ENCODE measurements at regions not wholly inside any gene's neighbourhood (a gene's known extent, or its start where the extent isn't known, plus 50 kb on each side); places are given as distances from the start of the nearest gene placed in this dataset.
A peak's percentile ranks its signal among the peaks of the same experiment; 100 is the strongest.

GRCh38 chr12:74349925-74350324, 187.7 kb upstream of the ATXN7L3B start:
- no peaks in the 10 kb centered on the region for H3K4me1 ChIP-seq (ENCODE audit: control insufficient read depth in 5 of 5, insufficient read depth in 5 of 5, low read length in 5 of 5)
- no peaks in the 10 kb centered on the region for H3K9me3 ChIP-seq (ENCODE audit: control insufficient read depth in 4 of 4, insufficient read depth in 3 of 4, low read length in 3 of 4)
- TF ChIP-seq CTCF (IDR thresholded peaks at IDR 0.05; ENCODE audit: control extremely low read depth, extremely low read depth): no peak
- no peak overlapping the region for H3K27ac ChIP-seq (ENCODE audit: low read depth in 1 of 2, low read length in 1 of 2)
- DNase-seq (no peak), ATAC-seq (ENCODE audit: insufficient read depth, low FRiP score) (no peak)
- no peak overlapping the region for H3K4me3 ChIP-seq
- H3K27me3 ChIP-seq (ENCODE audit: control insufficient read depth in 3 of 3, insufficient read depth in 3 of 3, low read length in 2 of 3): no peaks in the 10 kb centered on the region
- H3K36me3 ChIP-seq (ENCODE audit: control insufficient read depth in 4 of 4, insufficient read depth in 4 of 4, low read length in 4 of 4): no peaks in the 10 kb centered on the region
- H3K9ac ChIP-seq (ENCODE audit: insufficient read depth in 1 of 2, low read length in 2 of 2): no peak overlapping the region
- WGBS, 2 donors: 81 to 88% methylated on average over 3 of the region's 3 CpGs

GRCh38 chr12:74365178-74365964, 172.3 kb upstream of the ATXN7L3B start:
- DNase-seq: peak in 1 of 3 donors; percentile 1

GRCh38 chr12:74370608-74371216, 166.9 kb upstream of the ATXN7L3B start:
- H3K9me3 ChIP-seq (ENCODE audit: control insufficient read depth in 4 of 4, insufficient read depth in 3 of 4, low read length in 3 of 4): no peaks in the 10 kb centered on the region
- no peaks in the 10 kb centered on the region for H3K36me3 ChIP-seq (ENCODE audit: control insufficient read depth in 4 of 4, insufficient read depth in 4 of 4, low read length in 4 of 4)
- no peak for TF ChIP-seq CTCF (IDR thresholded peaks at IDR 0.05; ENCODE audit: control extremely low read depth, extremely low read depth)
- no peak for ATAC-seq (ENCODE audit: insufficient read depth, low FRiP score)
- H3K27me3 ChIP-seq (ENCODE audit: control insufficient read depth in 3 of 3, insufficient read depth in 3 of 3, low read length in 2 of 3): no peaks in the 10 kb centered on the region
- no peak overlapping the region for H3K4me3 ChIP-seq
- WGBS, 2 donors: 65 to 71% methylated on average over 2 of the region's 2 CpGs
- H3K27ac ChIP-seq (ENCODE audit: low read depth in 1 of 2, low read length in 1 of 2): no peak overlapping the region
- H3K4me1 ChIP-seq (ENCODE audit: control insufficient read depth in 5 of 5, insufficient read depth in 5 of 5, low read length in 5 of 5): no peaks in the 10 kb centered on the region
- H3K9ac ChIP-seq (ENCODE audit: insufficient read depth in 1 of 2, low read length in 2 of 2): no peak overlapping the region
- DNase-seq: no peak

More at GRCh38 chr12:74365178-74365964, 172.3 kb upstream of the ATXN7L3B start:
- H3K9ac ChIP-seq (ENCODE audit: insufficient read depth in 1 of 2, low read length in 2 of 2): no peak overlapping the region
- peaks cover 0 to 1% (median 0%) of the 10 kb centered on the region in 5 donors for H3K4me1 ChIP-seq (ENCODE audit: control insufficient read depth in 5 of 5, insufficient read depth in 5 of 5, low read length in 5 of 5)
- H3K27me3 ChIP-seq (ENCODE audit: control insufficient read depth in 3 of 3, insufficient read depth in 3 of 3, low read length in 2 of 3): no peaks in the 10 kb centered on the region
- ATAC-seq (ENCODE audit: insufficient read depth, low FRiP score): no peak
- peaks cover 0 to 5% (median 0%) of the 10 kb centered on the region in 4 donors for H3K9me3 ChIP-seq (ENCODE audit: control insufficient read depth in 4 of 4, insufficient read depth in 3 of 4, low read length in 3 of 4)
- WGBS, 2 donors: 79% methylated on average over 6 of the region's 6 CpGs
- no peaks in the 10 kb centered on the region for H3K36me3 ChIP-seq (ENCODE audit: control insufficient read depth in 4 of 4, insufficient read depth in 4 of 4, low read length in 4 of 4)
- no peak for TF ChIP-seq CTCF (IDR thresholded peaks at IDR 0.05; ENCODE audit: control extremely low read depth, extremely low read depth)
- no peak overlapping the region for H3K27ac ChIP-seq (ENCODE audit: low read depth in 1 of 2, low read length in 1 of 2)
- H3K4me3 ChIP-seq: no peak overlapping the region
